Thoracic aorta (tissue), 2 donors: ENCODE measurements at regions not wholly inside any gene's neighbourhood (a gene's known extent, or its start where the extent isn't known, plus 50 kb on each side); places are given as distances from the start of the nearest gene placed in this dataset.

Source experiments
- ATAC-seq: fragments of 150-250 bp; one replicate; pipeline ENCODE4 v1.8.0; 2017; ENCODE audit warnings: low read depth; ENCODE audit not compliant: insufficient number of reproducible peaks, low FRiP score
- DNase-seq: peaks from one replicate; pipeline ENCODE4 v3.0.0-alpha.2; 2020; ENCODE audit warnings: low spot score
- H3K27ac ChIP-seq, 2 donors: fragments of 200-600 bp; sonication (generic); 1 replicate in 1 of 2; 2 replicates in 1 of 2; pipeline ENCODE4 v1.5.1; 2016; ENCODE audit warnings: mild to moderate bottlenecking in 2 of 2, moderate library complexity in 2 of 2
- H3K27me3 ChIP-seq: fragments of 200-600 bp; sonication (generic); replicated peaks from 2 replicates; pipeline ENCODE4 v1.6.0; 2016; ENCODE audit warnings: mild to moderate bottlenecking; ENCODE audit not compliant: insufficient read depth
- H3K36me3 ChIP-seq: fragments of 200-600 bp; sonication (generic); one replicate; pipeline ENCODE4 v1.5.1; 2016
- H3K4me1 ChIP-seq, 2 donors: fragments of 200-600 bp; sonication (generic); 1 replicate in 1 of 2; 2 replicates in 1 of 2; pipeline versions ENCODE4 v1.5.1 to v1.6.0; 2016; ENCODE audit warnings: low read depth in 2 of 2, mild to moderate bottlenecking in 1 of 2; ENCODE audit not compliant: control insufficient read depth in 1 of 2
- H3K4me3 ChIP-seq: fragments of 200-600 bp; sonication (generic); 2 replicates; pipeline ENCODE4 v1.5.1; 2016; ENCODE audit warnings: mild to moderate bottlenecking
- H3K9me3 ChIP-seq: fragments of 200-600 bp; sonication (generic); 2 replicates; pipeline ENCODE4 v1.5.1; 2016
- TF ChIP-seq, protein P1 (sequence below): fragments of 200-600 bp; sonication (generic); IDR thresholded peaks from one replicate; pipeline ENCODE4 v1.5.1; 2019; ENCODE audit warnings: antibody characterized with exemption

DNA sequence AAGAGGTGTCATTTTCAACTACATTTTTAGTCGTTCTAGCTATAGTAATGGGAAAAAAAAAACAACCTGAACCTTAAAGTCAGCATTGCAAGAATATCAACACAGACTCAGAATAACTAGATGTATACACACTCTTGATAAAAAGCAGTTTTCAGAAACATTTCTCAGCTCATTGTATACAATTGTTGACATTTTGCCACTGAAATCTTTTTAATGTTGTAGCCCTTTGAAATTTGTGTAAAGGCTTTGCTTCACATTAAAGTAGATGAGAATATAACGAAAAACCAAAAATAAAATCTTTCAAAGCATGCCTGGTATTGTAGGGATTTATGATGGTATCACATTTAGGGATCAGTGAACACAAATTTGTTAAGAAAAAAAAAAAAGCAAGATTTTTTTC, 87.2 kb upstream of the SLC10A2 start:
- no peaks in the 10 kb centered on the region for H3K9me3 ChIP-seq
- no peak overlapping the region for H3K27ac ChIP-seq
- ATAC-seq (no peak), DNase-seq (no peak)
- H3K4me3 ChIP-seq, result no peak overlapping the region
- H3K4me1 ChIP-seq, result no peaks in the 10 kb centered on the region
- TF ChIP-seq, protein P1, sequence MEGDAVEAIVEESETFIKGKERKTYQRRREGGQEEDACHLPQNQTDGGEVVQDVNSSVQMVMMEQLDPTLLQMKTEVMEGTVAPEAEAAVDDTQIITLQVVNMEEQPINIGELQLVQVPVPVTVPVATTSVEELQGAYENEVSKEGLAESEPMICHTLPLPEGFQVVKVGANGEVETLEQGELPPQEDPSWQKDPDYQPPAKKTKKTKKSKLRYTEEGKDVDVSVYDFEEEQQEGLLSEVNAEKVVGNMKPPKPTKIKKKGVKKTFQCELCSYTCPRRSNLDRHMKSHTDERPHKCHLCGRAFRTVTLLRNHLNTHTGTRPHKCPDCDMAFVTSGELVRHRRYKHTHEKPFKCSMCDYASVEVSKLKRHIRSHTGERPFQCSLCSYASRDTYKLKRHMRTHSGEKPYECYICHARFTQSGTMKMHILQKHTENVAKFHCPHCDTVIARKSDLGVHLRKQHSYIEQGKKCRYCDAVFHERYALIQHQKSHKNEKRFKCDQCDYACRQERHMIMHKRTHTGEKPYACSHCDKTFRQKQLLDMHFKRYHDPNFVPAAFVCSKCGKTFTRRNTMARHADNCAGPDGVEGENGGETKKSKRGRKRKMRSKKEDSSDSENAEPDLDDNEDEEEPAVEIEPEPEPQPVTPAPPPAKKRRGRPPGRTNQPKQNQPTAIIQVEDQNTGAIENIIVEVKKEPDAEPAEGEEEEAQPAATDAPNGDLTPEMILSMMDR, result no peak
- no peaks in the 10 kb centered on the region for H3K27me3 ChIP-seq
- no peaks in the 10 kb centered on the region for H3K36me3 ChIP-seq

DNA sequence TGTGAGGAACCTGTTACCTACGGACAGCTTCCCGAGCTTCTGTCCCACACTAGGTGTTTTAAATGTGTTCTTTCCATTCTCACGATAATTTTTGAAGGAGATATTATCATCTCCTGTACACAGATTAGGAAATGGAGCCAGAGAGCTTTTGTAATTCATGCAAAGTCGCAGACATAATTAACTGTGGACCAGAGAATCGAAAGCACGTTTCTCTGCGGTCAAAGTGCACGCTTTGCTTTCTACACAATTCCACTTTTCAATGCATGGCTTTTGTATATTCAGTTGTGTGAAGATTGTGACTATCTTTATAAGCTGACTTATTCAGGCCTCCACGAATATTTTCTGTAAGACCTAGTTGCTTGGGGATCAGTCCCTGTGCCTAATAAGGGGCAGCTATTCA, 81.7 kb upstream of the SLC10A2 start:
- Histone ChIP-seq H3K36me3 (no peaks in the 10 kb centered on the region), H3K4me3 (no peak overlapping the region), H3K27me3 (no peaks in the 10 kb centered on the region), H3K9me3 (no peaks in the 10 kb centered on the region), H3K27ac (no peak overlapping the region), H3K4me1 (no peaks in the 10 kb centered on the region)
- ATAC-seq (no peak), DNase-seq (no peak)
- TF ChIP-seq, protein P1, result no peak

DNA sequence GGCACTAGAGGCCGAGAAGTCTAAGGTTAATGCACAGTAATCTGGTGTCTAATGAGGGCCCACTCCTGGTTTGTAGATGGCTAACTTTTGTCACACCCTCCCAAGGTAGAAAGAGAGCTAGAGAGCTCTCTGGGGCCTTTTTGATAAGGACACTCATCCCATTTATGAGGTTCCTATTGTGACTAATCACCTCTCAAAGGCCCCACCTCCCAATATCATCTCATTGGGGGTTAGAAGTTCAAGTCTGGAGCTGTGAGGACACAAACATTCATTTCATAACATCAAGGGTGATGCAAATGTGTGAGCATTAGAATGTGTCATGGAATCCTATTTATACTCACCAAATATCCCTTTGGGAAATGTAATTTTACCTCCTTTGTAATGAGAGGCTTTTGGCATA, 79.2 kb upstream of the SLC10A2 start:
- ATAC-seq (no peak), DNase-seq (no peak)
- H3K4me1 ChIP-seq, result no peaks in the 10 kb centered on the region
- TF ChIP-seq, protein P1, result no peak
- H3K36me3 ChIP-seq, result no peaks in the 10 kb centered on the region
- H3K27ac ChIP-seq, result no peak overlapping the region
- no peaks in the 10 kb centered on the region for H3K27me3 ChIP-seq
- no peaks in the 10 kb centered on the region for H3K9me3 ChIP-seq
- H3K4me3 ChIP-seq, result no peak overlapping the region

DNA sequence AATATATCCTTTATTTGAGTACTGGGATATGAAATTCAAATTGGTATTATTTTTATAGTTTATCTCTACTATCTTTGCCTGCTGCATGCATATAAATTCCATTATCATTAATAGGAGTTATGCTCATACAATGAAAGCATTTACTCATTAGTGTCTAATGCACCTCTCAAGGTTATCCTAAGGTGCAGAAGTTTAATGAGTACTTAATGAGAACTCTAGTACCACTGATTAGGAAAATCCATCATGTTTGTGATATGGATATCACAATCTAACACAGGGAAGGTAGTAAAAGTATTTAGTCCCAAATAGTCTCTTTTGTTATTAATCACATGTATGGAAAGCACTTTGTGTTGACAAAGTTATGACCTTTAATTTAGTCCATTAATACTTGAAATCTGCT, 77.2 kb upstream of the SLC10A2 start:
- Histone ChIP-seq H3K36me3 (no peaks in the 10 kb centered on the region), H3K9me3 (no peaks in the 10 kb centered on the region), H3K4me1 (no peaks in the 10 kb centered on the region), H3K27me3 (no peaks in the 10 kb centered on the region), H3K27ac (no peak overlapping the region), H3K4me3 (no peak overlapping the region)
- no peak for DNase-seq
- TF ChIP-seq, protein P1, result no peak
- ATAC-seq, result no peak

DNA sequence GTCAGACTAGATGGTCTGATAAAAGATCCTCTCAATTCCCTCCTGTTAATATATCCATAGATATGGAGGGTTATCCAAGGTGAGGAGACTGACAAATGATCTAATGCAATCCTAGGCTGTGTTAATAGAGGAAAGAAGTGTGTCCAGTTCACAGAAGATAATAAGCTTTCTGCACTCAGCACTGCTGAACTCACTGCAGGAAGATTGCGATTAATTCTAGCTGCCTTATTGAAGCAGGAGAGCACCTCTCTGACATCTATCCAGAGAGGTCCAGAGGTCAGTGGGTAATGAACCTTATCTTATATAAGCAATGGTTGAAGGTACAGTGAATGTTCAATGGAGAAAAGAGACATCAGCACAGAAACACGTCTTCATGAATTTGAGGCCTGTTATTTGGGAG, 75.9 kb upstream of the SLC10A2 start:
- Histone ChIP-seq H3K36me3 (no peaks in the 10 kb centered on the region), H3K4me1 (no peaks in the 10 kb centered on the region), H3K27ac (no peak overlapping the region), H3K27me3 (no peaks in the 10 kb centered on the region), H3K4me3 (no peak overlapping the region), H3K9me3 (no peaks in the 10 kb centered on the region)
- ATAC-seq (no peak), DNase-seq (no peak)
- TF ChIP-seq, protein P1, result no peak
